GM19455 (cell line): ENCODE measurements at regions not wholly inside any gene's neighbourhood (a gene's known extent, or its start where the extent isn't known, plus 50 kb on each side); places are given as distances from the start of the nearest gene placed in this dataset.
"Not testable (repeated sequence)": the region's sequence is repeated elsewhere in the genome, so short reads cannot be mapped to it uniquely, and the experiment has no call there.

Experiments
- ATAC-seq: cut with Tn5 transposase; IDR thresholded peaks from one replicate; pipeline ENCODE4 v1.9.1; 2021; ENCODE audit not compliant: unreplicated experiment

GRCh38 chr5:120083851-120084542, 380.1 kb upstream of the PRR16 start:
- no peak for ATAC-seq

- no peak for ATAC-seq
These were observed 379.6 kb upstream of the PRR16 start for GRCh38 chr5:120084543-120084870.

- ATAC-seq: no peak
These were observed 378.0 kb upstream of the PRR16 start for GRCh38 chr5:120086081-120086480.

GRCh38 chr5:120088412-120088811, 375.7 kb upstream of the PRR16 start:
- no peak for ATAC-seq

GRCh38 chr5:120088836-120089235, 375.3 kb upstream of the PRR16 start:
- no peak for ATAC-seq

- no peak for ATAC-seq
These were observed 372.6 kb upstream of the PRR16 start for GRCh38 chr5:120091376-120091948.

- ATAC-seq: no peak
These were observed 371.5 kb upstream of the PRR16 start for GRCh38 chr5:120092649-120093048.

- ATAC-seq: no peak
These were observed 370.9 kb upstream of the PRR16 start for GRCh38 chr5:120093178-120093577.

- no peak for ATAC-seq
These were observed 367.7 kb upstream of the PRR16 start for GRCh38 chr5:120096413-120096812.

GRCh38 chr5:120098426-120098825, 365.7 kb upstream of the PRR16 start:
- no peak for ATAC-seq

- ATAC-seq: no peak
These were observed 365.1 kb upstream of the PRR16 start for GRCh38 chr5:120098902-120099535.

- no peak for ATAC-seq
These were observed 362.3 kb upstream of the PRR16 start for GRCh38 chr5:120101771-120102170.

- ATAC-seq: no peak
These were observed 360.6 kb upstream of the PRR16 start for GRCh38 chr5:120103495-120103894.

- ATAC-seq: no peak
These were observed 357.1 kb upstream of the PRR16 start for GRCh38 chr5:120106912-120107525.

GRCh38 chr5:120108586-120109248, 355.4 kb upstream of the PRR16 start:
- no peak for ATAC-seq

- no peak for ATAC-seq
These were observed 341.4 kb upstream of the PRR16 start for GRCh38 chr5:120122703-120123102.

GRCh38 chr5:120124031-120124430, 340.1 kb upstream of the PRR16 start:
- no peak for ATAC-seq

GRCh38 chr5:120124961-120125360, 339.1 kb upstream of the PRR16 start:
- ATAC-seq: no peak

- not testable (repeated sequence) for ATAC-seq
These were observed 331.8 kb upstream of the PRR16 start for GRCh38 chr5:120132347-120132746.

GRCh38 chr5:120134944-120135343, 329.2 kb upstream of the PRR16 start:
- ATAC-seq: no peak

GRCh38 chr5:120137582-120137981, 326.5 kb upstream of the PRR16 start:
- ATAC-seq: no peak

- ATAC-seq: no peak
These were observed 325.1 kb upstream of the PRR16 start for GRCh38 chr5:120139039-120139438.
